A549 (cell line): ENCODE measurements at regions not wholly inside any gene's neighbourhood (a gene's known extent, or its start where the extent isn't known, plus 50 kb on each side); places are given as distances from the start of the nearest gene placed in this dataset.

Experiments
- ATAC-seq, 2 experiments: fragments of 200-7000 bp in 1 of 2; fragments of >200 bp in 1 of 2; cut with Nextera tagmentation in 1 of 2; cut with Tn5 transposase in 1 of 2; 3 replicates each; pipeline versions ENCODE4 v1.8.0 to v1.9.1; 2018 to 2020; ENCODE audit warnings: mild to moderate bottlenecking in 1 of 2, moderate library complexity in 1 of 2
- CTCF ChIA-PET: fragments of 300-600 bp; sonication (Branson Sonifier 250); formaldehyde crosslinking; extraction: SDS; loops from one replicate; lab custom pipeline; 2021; ENCODE audit warnings: antibody characterized with exemption, inconsistent platforms; lab: Yijun Ruan, JAX
- POLR2A ChIA-PET: fragments of 350-600 bp; formaldehyde crosslinking; extraction: SDS; loops from one replicate; lab custom pipeline; 2021; ENCODE audit warnings: antibody characterized with exemption, inconsistent platforms; lab: Yijun Ruan, JAX
- DNase-seq, 2 experiments: peaks; one replicate each; pipeline versions ENCODE4 v3.0.0 to v3.0.0-alpha.2; 2011 to 2016; ENCODE audit warnings: low read depth in 1 of 2, low spot score in 1 of 2
- FAIRE-seq: peaks from 2 replicates; lab custom pipeline; 2011; peaks lifted over from hg19 to GRCh38; lab: Jason Lieb, UNC
- H3K27ac ChIP-seq, 2 experiments: fragments of >200 bp; sonication (Bioruptor Twin); formaldehyde crosslinking; 3 replicates each; pipeline ENCODE4 v1.5.1; 2016 to 2017
- H3K4me1 ChIP-seq: fragments of >200 bp; sonication (Bioruptor Twin); formaldehyde crosslinking; 3 replicates; pipeline ENCODE4 v1.6.1; 2016
- H3K4me2 ChIP-seq: fragments of >200 bp; sonication (Bioruptor Twin); formaldehyde crosslinking; 3 replicates; pipeline ENCODE4 v1.6.1; 2016
- H3K4me3 ChIP-seq: fragments of >200 bp; sonication (Bioruptor Twin); formaldehyde crosslinking; 3 replicates; pipeline ENCODE4 v1.5.1; 2016
- H3K9me3 ChIP-seq: fragments of >200 bp; sonication (Bioruptor Twin); formaldehyde crosslinking; 3 replicates; pipeline ENCODE4 v1.6.1; 2016
- BHLHE40 ChIP-seq: IDR thresholded peaks from 2 replicates; pipeline ENCODE4 v1.6.1; 2012; ENCODE audit warnings: low read depth, low read length, inconsistent platforms
- CBX2 ChIP-seq: fragments of 200-600 bp; sonication (generic); IDR thresholded peaks from 2 replicates; pipeline ENCODE4 v1.6.1; 2016; ENCODE audit warnings: low read depth, mild to moderate bottlenecking, borderline replicate concordance
- CHD2 ChIP-seq: fragments of 150-350 bp; IDR thresholded peaks from 2 replicates; pipeline ENCODE4 v1.6.1; 2014; ENCODE audit warnings: low read length; ENCODE audit not compliant: partially characterized antibody
- CHD4 ChIP-seq: fragments of 200-600 bp; sonication (generic); IDR thresholded peaks from 2 replicates; pipeline ENCODE4 v1.6.1; 2016; ENCODE audit warnings: antibody characterized with exemption, mild to moderate bottlenecking, borderline replicate concordance
- EHMT2 ChIP-seq: fragments of 200-600 bp; sonication (generic); IDR thresholded peaks from 2 replicates; pipeline ENCODE4 v1.6.1; 2016; ENCODE audit warnings: antibody characterized with exemption, low read depth, mild to moderate bottlenecking, moderate library complexity
- FOSB ChIP-seq: fragments of 250-450 bp; sonication (Bioruptor Pico); IDR thresholded peaks from 2 replicates; pipeline ENCODE4 v1.5.0; 2020; ENCODE audit warnings: mild to moderate bottlenecking, moderate library complexity
- GATA3 ChIP-seq: IDR thresholded peaks from 2 replicates; pipeline ENCODE4 v1.6.1; 2012; ENCODE audit warnings: borderline replicate concordance
- HOXB13 ChIP-seq: fragments of 250-450 bp; sonication (Bioruptor Pico); IDR thresholded peaks from 2 replicates; pipeline ENCODE4 v1.5.0; 2020; ENCODE audit warnings: low read depth, mild to moderate bottlenecking, moderate library complexity
- HOXB5 ChIP-seq: fragments of 250-450 bp; sonication (Bioruptor Pico); IDR thresholded peaks from 2 replicates; pipeline ENCODE4 v1.5.0; 2020; ENCODE audit warnings: mild to moderate bottlenecking, moderate library complexity
- JUNB ChIP-seq: fragments of >200 bp; sonication (Bioruptor Twin); formaldehyde crosslinking; IDR thresholded peaks from 2 replicates; pipeline ENCODE4 v1.6.1; 2016
- NPAS2 ChIP-seq: fragments of 250-450 bp; sonication (Bioruptor Pico); IDR thresholded peaks from 2 replicates; pipeline ENCODE4 v1.8.0; 2022; ENCODE audit warnings: mild to moderate bottlenecking, moderate library complexity, borderline replicate concordance
- PHF8 ChIP-seq: fragments of 200-600 bp; sonication (generic); IDR thresholded peaks from 2 replicates; pipeline ENCODE4 v1.6.1; 2016; ENCODE audit warnings: low read depth, mild to moderate bottlenecking, antibody characterized with exemption, moderate library complexity, borderline replicate concordance
- POLR2A ChIP-seq: IDR thresholded peaks from 2 replicates; pipeline ENCODE4 v1.6.1; 2012; ENCODE audit warnings: mild to moderate bottlenecking, low read length
- RFX5 ChIP-seq: fragments of 450-650 bp; IDR thresholded peaks from 2 replicates; pipeline ENCODE4 v1.7.1; 2014; ENCODE audit warnings: antibody characterized with exemption, mild to moderate bottlenecking, moderate library complexity
- SREBF2 ChIP-seq: fragments of 450-650 bp; IDR thresholded peaks from 2 replicates; pipeline ENCODE4 v1.6.1; 2014; ENCODE audit warnings: mild to moderate bottlenecking, moderate library complexity
- TFCP2L1 ChIP-seq: fragments of 250-450 bp; sonication (Bioruptor Pico); IDR thresholded peaks from 2 replicates; pipeline ENCODE4 v1.5.0; 2021; ENCODE audit warnings: mild to moderate bottlenecking
- ZFP36 ChIP-seq: fragments of 450-650 bp; IDR thresholded peaks from 2 replicates; pipeline ENCODE4 v1.6.1; 2014; ENCODE audit warnings: borderline replicate concordance; ENCODE audit not compliant: partially characterized antibody
- ZNF302 ChIP-seq: fragments of 250-450 bp; sonication (Bioruptor Pico); IDR thresholded peaks from 2 replicates; pipeline ENCODE4 v1.9.0; 2021; ENCODE audit warnings: inconsistent platforms, mild to moderate bottlenecking, moderate library complexity
- ZSCAN20 ChIP-seq: fragments of 250-450 bp; sonication (Bioruptor Pico); IDR thresholded peaks from 2 replicates; pipeline ENCODE4 v1.8.0; 2022; ENCODE audit warnings: mild to moderate bottlenecking, moderate library complexity
- WGBS: methylation state at CpG from one replicate; pipeline ENCODE4 v1.1.6; 2017; ENCODE audit errors: missing lambda C conversion rate; 5-methylcytosine and 5-hydroxymethylcytosine counted together
- TF ChIP-seq, protein P1 (sequence below): fragments of 450-650 bp; IDR thresholded peaks from 2 replicates; pipeline ENCODE4 v1.6.1; 2014; ENCODE audit warnings: antibody characterized with exemption
- TF ChIP-seq, protein P2 (sequence below): IDR thresholded peaks from 2 replicates; pipeline ENCODE4 v1.6.1; 2012
- TF ChIP-seq, protein P3 (sequence below): IDR thresholded peaks from 2 replicates; pipeline ENCODE4 v1.6.1; 2012
- TF ChIP-seq, protein P4 (sequence below): fragments of >200 bp; sonication (Bioruptor Twin); formaldehyde crosslinking; IDR thresholded peaks from 2 replicates; pipeline ENCODE4 v1.6.1; 2016

DNA sequence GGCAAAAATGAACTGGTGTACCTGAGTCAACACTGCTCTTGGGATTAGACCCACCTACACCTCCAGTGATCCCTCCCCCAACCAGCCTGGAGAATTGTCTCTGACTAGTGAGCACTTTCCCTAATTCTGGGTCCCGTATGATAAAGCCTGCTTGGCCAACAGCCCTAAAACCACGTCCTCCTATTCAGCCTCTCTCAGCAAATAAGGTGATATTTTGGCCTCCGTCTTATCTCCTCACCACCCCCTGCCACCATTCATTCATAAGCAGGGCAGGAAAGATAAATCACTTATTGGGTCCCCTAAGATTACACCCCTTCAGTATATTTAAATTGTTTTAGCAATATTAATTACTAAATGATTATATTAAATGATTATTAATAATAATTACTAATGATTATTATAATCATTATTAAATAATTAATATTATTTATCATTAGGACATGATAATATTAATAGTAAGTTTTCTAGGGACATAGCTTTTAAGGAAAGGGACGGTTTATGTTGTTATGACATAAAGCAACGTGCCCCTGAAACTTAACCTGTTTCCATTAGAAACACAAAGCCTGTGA is 108.0 kb downstream of the DUSP10 start:
- CTCF ChIA-PET, result interaction anchor here (1.7 to 1.8 kb wide), 2 partner anchors 9 to 370 kb away, joined by 3 to 4 read pairs; no protein-coding TSS in a partner anchor
- Histone ChIP-seq H3K27ac (no peak overlapping the region), H3K4me2 (no peak overlapping the region), H3K4me3 (no peak overlapping the region), H3K4me1 (no peaks in the 10 kb centered on the region), H3K9me3 (no peaks in the 10 kb centered on the region)
- ATAC-seq, result no peak
- POLR2A ChIA-PET, result no interaction called here
- no peak for FAIRE-seq
- TF ChIP-seq HOXB13 (CRISPR knock-in tag), result no peak
- WGBS, result 72% methylated on average over 5 of the region's 5 CpGs
- DNase-seq, result no peak

DNA sequence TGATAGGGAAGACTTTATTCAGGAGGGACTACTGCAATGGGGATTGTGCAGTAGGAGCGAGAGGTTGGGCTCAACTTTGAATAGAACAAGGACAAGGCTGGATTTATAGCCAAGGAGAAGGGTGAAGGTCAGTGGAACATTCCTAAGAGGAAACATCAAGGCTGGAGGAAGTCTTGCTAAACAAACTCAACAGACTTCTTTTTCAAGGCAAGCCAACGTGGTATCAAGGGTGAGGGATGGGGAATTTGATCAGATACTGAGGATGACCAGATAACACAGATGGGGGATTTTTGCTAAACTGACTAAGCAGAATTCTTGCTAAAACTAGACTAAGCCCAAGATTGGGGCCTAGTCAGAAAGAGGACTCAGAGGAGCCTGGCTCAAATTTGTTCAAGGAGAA is 107.3 kb downstream of the DUSP10 start:
- FAIRE-seq, result no peak
- 58% methylated on average over 2 of the region's 2 CpGs for WGBS

DNA sequence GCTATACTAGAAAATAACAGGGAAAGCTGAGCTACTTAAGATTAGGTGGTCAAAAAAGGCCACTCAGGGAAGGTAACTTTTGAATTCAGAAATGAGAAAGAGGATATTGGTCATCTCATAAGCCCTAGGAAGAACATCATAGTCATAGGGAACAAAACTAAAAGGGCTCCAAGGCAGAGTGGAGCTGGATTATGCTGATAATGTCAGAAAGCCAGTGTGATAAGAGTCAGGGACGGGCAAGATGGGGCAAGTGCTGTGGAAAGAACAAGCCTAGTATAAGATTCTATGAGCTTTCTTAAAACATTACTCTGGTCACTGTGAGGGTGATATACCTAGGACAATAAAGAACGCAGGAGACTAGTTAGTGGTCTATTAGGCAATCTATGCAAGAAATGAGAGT is 106.6 kb downstream of the DUSP10 start:
- TF ChIP-seq, protein P1, sequence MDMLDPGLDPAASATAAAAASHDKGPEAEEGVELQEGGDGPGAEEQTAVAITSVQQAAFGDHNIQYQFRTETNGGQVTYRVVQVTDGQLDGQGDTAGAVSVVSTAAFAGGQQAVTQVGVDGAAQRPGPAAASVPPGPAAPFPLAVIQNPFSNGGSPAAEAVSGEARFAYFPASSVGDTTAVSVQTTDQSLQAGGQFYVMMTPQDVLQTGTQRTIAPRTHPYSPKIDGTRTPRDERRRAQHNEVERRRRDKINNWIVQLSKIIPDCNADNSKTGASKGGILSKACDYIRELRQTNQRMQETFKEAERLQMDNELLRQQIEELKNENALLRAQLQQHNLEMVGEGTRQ, result no peak
- TF ChIP-seq FOSB (CRISPR knock-in tag) (no peak), BHLHE40 (no peak), GATA3 (no peak), ZSCAN20 (CRISPR knock-in tag) (no peak), CBX2 (no peak), ZNF302 (no peak), HOXB5 (CRISPR knock-in tag) (no peak), EHMT2 (no peak), ZFP36 (no peak), CHD2 (no peak), NPAS2 (no peak), JUNB (no peak)
- TF ChIP-seq, protein P2, sequence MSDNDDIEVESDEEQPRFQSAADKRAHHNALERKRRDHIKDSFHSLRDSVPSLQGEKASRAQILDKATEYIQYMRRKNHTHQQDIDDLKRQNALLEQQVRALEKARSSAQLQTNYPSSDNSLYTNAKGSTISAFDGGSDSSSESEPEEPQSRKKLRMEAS, result no peak
- TF ChIP-seq, protein P3, sequence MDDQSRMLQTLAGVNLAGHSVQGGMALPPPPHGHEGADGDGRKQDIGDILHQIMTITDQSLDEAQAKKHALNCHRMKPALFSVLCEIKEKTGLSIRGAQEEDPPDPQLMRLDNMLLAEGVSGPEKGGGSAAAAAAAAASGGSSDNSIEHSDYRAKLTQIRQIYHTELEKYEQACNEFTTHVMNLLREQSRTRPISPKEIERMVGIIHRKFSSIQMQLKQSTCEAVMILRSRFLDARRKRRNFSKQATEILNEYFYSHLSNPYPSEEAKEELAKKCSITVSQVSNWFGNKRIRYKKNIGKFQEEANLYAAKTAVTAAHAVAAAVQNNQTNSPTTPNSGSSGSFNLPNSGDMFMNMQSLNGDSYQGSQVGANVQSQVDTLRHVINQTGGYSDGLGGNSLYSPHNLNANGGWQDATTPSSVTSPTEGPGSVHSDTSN, result no peak
- TF ChIP-seq, protein P4, sequence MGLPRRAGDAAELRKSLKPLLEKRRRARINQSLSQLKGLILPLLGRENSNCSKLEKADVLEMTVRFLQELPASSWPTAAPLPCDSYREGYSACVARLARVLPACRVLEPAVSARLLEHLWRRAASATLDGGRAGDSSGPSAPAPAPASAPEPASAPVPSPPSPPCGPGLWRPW, result no peak
- Histone ChIP-seq H3K9me3 (no peaks in the 10 kb centered on the region), H3K4me2 (no peak overlapping the region), H3K4me1 (no peaks in the 10 kb centered on the region), H3K4me3 (no peak overlapping the region), H3K27ac (no peak overlapping the region)
- ATAC-seq (no peak), DNase-seq (no peak), FAIRE-seq (no peak)
- WGBS, result 77% methylated on average over 2 of the region's 2 CpGs
- CTCF ChIA-PET, result interaction anchor here (1.7 to 1.8 kb wide), 2 partner anchors 10 to 372 kb away, joined by 3 to 4 read pairs; no protein-coding TSS in a partner anchor
- POLR2A ChIA-PET, result interaction anchor here (0.6 kb wide), 1 partner anchor 16 kb away, joined by 3 read pairs; no protein-coding TSS in a partner anchor

More for the DNA sequence above, 107.3 kb downstream of the DUSP10 start:
- Histone ChIP-seq H3K4me2 (no peak overlapping the region), H3K9me3 (no peaks in the 10 kb centered on the region), H3K4me3 (no peak overlapping the region), H3K4me1 (no peaks in the 10 kb centered on the region)
- POLR2A ChIA-PET, result no interaction called here
- CTCF ChIA-PET, result interaction anchor here (1.7 to 1.8 kb wide), 2 partner anchors 9 to 371 kb away, joined by 3 to 4 read pairs; no protein-coding TSS in a partner anchor
- no peak for ATAC-seq
- no peak for TF ChIP-seq POLR2A
- TF ChIP-seq TFCP2L1 (CRISPR knock-in tag), result no peak
- TF ChIP-seq PHF8, result no peak
- no peak for TF ChIP-seq SREBF2
- TF ChIP-seq GATA3, result no peak
- no peak for TF ChIP-seq ZFP36
- TF ChIP-seq, protein P1, result no peak
- no peak for TF ChIP-seq CHD4
- no peak for TF ChIP-seq RFX5
- TF ChIP-seq, all 56 proteins: peak for 0
- H3K27ac ChIP-seq, result no peak overlapping the region
- no peak for DNase-seq
